NB4 (cell line): ENCODE measurements at regions not wholly inside any gene's neighbourhood (a gene's known extent, or its start where the extent isn't known, plus 50 kb on each side); places are given as distances from the start of the nearest gene placed in this dataset.

Source experiments
- CTCF ChIP-seq: IDR thresholded peaks from one replicate; pipeline ENCODE4 v1.5.1; 2012; ENCODE audit warnings: low read depth, low read length
- MAX ChIP-seq: IDR thresholded peaks from 2 replicates; pipeline ENCODE4 v1.6.1; 2011; ENCODE audit warnings: low read depth, low read length
- MYC ChIP-seq: IDR thresholded peaks from 2 replicates; pipeline ENCODE4 v1.6.1; 2011; ENCODE audit warnings: low read depth, low read length
- POLR2A ChIP-seq: IDR thresholded peaks from 2 replicates; pipeline ENCODE4 v1.6.1; 2011; ENCODE audit warnings: mild to moderate bottlenecking; ENCODE audit not compliant: insufficient read length; ENCODE audit errors: extremely low read depth

- TF ChIP-seq MAX (no peak), CTCF (no peak), MYC (no peak), POLR2A (no peak)
These were observed 49.7 kb upstream of the ELOVL5 start for GRCh38 chr6:53398247-53399026.
